B cell (primary cell): ENCODE measurements at regions not wholly inside any gene's neighbourhood (a gene's known extent, or its start where the extent isn't known, plus 50 kb on each side); places are given as distances from the start of the nearest gene placed in this dataset.

Experiments
- EZH2 ChIP-seq: IDR thresholded peaks from 2 replicates; pipeline ENCODE4 v1.6.1; 2012; ENCODE audit warnings: borderline replicate concordance, low read depth, mild to moderate bottlenecking, moderate library complexity, low read length; ENCODE audit not compliant: insufficient read depth, poor library complexity, severe bottlenecking
- TF ChIP-seq, protein P1 (sequence below): fragments of 200-600 bp; IDR thresholded peaks from one replicate; pipeline ENCODE4 v1.8.0; 2022; ENCODE audit warnings: antibody characterized with exemption, mild to moderate bottlenecking

DNA sequence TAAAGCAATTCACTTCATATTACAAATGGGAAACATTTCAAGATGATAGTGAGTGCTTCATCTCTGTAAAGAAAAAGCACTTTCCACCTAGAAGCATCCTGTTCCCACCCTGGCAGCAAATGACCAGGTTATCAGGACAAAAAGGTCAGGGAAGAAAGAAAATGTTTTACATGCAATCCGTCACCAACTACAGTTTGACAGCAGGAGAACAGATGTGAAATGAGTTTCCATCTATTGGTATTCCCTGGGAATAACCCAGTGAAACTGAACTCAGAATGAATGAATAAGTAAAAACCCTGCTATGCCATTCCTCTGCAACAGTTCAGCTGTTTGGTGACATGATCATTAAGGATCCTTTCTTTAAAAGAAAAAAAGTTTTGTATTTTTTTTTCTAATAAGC lies 67.6 kb downstream of the HTR1A start:
- TF ChIP-seq EZH2 = no peak
- TF ChIP-seq, protein P1, sequence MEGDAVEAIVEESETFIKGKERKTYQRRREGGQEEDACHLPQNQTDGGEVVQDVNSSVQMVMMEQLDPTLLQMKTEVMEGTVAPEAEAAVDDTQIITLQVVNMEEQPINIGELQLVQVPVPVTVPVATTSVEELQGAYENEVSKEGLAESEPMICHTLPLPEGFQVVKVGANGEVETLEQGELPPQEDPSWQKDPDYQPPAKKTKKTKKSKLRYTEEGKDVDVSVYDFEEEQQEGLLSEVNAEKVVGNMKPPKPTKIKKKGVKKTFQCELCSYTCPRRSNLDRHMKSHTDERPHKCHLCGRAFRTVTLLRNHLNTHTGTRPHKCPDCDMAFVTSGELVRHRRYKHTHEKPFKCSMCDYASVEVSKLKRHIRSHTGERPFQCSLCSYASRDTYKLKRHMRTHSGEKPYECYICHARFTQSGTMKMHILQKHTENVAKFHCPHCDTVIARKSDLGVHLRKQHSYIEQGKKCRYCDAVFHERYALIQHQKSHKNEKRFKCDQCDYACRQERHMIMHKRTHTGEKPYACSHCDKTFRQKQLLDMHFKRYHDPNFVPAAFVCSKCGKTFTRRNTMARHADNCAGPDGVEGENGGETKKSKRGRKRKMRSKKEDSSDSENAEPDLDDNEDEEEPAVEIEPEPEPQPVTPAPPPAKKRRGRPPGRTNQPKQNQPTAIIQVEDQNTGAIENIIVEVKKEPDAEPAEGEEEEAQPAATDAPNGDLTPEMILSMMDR = no peak
